HG02571 (cell line): ENCODE measurements at regions not wholly inside any gene's neighbourhood (a gene's known extent, or its start where the extent isn't known, plus 50 kb on each side); places are given as distances from the start of the nearest gene placed in this dataset.
"Not testable (repeated sequence)": the region's sequence is repeated elsewhere in the genome, so short reads cannot be mapped to it uniquely, and the experiment has no call there.

Experiments
- ATAC-seq: cut with Tn5 transposase; IDR thresholded peaks from one replicate; pipeline ENCODE4 v1.9.1; 2021; ENCODE audit warnings: mild to moderate bottlenecking, moderate library complexity; ENCODE audit not compliant: unreplicated experiment

DNA sequence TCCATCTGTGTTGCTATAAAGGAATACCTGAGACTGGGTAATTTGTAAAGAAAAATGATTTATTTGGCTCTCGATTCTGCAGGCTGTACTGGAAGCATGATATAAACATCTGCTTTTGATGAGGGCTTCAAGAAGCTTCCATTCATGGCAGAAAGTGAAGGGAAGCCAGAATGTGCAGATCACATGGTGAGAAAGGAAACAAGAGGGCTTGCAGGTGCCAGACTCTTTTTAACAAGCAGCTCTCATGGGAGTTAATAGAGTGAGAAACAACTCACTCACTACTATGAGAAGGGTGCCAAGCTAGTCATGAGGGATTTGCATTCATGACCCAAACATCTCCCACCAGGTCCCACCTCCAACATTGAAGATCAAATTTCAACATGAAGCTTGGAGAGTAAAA, 247.2 kb downstream of the ZIC4 start:
- no peak for ATAC-seq

DNA sequence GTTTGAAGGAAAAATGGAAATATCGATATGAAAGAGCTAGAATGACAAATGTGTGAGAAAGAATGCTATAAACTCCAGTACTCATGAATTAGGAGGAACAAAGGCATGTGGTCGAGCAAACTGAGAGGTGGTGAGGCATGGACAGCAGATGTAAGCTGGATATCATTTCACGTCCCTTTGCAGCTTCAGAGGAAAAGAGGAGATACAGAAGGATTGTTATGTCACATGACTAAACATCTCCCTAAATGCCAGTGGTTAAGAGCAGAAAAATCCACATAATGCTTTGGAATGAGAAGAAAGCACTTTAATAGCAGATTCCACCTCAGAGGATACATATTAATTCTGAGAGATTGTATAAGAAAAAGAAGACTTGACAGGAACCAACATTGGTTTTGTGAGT, 248.7 kb downstream of the ZIC4 start:
- ATAC-seq = no peak

DNA sequence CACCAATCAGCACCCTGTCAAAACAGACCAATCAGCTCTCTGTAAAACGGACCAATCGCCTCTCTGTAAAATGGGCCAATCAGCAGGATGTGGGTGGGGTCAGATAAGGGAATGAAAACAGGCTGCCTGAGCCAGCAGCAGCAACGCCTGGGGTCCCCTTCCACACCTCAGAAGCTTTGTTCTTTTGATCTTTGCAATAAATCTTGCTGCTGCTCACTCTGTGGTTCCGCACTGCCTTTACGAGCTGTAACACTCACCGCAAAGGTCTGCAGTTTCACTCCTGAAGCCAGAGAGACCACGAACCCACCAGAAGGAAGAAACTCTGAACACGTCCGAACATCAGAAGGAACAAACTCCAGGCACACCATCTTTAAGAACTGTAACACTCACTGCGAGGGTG, 251.4 kb downstream of the ZIC4 start:
- ATAC-seq = not testable (repeated sequence)

DNA sequence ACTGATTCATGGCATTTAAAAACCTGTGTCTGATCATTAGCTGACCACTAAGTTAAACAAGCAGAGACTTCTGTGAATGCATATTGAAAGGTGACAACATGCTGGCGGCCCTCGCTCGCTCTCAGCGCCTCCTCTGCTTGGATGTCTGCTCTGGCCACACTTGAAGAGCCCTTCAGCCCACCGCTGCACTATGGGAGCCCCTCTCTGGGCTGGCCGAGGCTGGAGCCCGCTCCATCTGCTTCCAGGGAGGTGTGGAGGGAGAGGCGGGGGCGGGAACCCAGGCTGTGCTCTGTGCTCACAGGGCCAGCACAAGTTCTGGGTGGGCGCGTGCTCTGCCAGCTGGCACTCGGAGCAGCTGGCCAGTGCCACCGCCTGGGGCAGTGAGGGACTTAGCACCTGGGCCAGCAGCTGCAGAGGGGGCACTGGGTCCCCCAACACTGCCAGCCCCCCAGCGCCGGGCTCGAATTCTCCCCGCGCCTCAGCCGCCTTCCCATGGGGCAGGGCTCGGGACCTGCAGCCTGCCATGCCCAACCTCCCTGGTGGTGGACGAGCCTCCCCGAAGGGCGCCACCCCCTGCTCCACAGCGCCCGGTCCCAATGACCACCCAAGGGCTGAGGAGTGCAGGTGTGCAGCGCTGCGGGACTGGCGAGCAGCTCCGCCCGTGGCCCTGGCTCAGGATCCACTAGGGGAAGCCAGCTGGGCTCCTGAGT, 252.4 kb downstream of the ZIC4 start:
- ATAC-seq = no peak

DNA sequence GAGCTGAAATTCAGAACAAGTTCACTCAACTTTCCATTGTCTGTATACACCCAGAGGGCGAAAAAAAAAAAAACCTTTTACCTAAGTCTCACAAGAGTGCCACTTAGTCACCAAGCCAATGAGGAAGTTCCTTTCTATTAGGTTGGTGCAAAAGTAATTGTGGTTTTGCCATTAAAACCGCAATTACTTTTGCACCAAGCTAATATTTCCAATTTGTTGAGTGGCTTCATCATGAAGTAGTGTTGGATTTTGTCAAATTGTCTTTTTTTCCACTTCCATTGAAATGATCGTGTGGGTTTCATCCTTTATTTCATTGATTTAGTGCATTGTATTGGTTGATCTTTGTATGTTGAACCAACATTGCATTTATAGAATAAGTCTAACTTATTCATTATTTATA, 253.9 kb downstream of the ZIC4 start:
- no peak for ATAC-seq

DNA sequence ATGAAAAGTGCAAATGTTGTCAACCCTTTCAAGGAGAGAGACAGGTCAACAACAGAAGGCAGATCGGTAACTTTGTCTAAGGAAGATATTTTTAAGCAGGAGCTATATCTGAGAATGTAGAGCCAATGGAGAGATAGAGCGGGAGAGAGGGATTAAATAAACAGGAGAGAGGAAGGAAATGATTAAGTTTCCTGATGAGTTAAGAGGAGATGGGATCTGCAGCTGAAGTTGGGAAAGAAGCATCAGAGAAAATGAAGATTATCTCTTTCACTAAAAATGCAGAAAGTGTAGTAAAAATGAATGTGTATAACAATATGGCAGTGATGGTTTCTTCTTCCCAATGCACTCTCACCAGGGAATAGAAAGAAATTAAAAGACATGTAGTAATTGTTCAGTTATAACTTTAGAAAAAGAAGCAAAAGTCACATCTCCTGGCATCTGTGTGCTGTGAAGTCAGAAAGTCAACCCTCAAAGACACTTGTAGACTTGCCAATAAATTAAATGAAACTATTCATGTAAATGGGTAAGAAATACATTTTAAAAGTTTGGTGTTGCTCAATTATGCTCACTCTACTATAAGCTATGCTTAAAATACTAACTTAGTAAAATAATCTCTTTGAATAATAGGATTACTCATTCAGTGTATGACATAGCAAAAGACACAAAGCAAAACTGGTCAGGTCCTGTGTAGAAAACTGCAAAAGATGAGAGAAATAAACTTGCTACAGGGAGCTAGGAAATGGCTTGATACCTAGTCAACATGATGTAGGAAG, 264.6 kb downstream of the ZIC4 start:
- ATAC-seq = no peak

DNA sequence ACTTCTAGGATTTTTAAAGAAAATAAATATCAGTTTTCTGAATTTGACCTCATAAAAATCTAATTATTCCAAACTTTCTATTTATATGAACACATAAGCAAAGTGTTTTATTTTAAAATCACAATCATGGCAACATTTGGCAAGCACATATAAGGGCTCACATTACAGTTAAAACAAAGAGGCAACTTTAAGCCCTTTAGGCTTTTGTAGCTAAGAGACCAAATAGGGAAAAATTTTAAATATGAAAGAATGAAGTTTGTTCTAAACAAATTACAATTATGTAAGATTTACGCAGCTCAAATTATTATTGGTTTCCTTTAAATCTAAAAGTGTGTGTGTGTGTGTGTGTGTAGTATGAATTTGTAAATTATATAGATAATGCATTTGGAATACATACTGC, 267.0 kb downstream of the ZIC4 start:
- ATAC-seq = no peak

DNA sequence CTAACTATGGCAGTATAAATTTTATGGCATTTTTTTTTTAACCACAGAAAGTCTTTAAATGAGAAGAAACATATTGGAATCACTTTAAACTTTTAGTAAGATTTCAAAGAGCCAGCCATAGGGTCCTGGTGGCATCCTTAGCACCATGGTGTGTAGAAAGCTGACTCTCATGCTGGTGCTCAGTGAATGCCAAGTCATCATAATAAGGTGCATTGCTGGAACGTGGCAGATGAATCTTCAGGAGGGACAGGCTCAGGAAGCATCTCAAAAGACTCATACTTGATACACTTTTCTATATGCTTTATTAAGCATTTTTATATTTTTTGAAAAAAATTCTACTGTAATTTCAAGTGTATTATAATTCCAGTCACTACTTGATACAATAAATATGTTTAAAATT, 274.2 kb downstream of the ZIC4 start:
- ATAC-seq = no peak

DNA sequence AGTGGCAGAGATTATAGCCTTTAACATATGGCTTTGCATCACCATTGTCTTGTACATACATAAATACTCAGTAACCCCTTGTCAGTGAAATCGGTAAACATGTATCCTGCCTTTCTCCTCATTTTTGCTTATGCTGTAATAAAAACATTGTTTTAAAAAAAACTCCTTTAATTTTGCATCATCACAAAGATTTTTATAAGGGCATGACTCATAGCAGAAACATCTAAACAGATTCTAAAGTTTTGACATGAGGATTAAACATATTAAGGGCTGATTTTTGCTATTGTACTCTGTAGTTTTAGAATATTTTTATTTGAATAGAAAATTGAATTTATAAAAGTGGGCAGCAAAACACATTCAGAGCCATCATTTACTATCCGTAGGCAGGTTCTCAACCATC, 275.9 kb downstream of the ZIC4 start:
- no peak for ATAC-seq

DNA sequence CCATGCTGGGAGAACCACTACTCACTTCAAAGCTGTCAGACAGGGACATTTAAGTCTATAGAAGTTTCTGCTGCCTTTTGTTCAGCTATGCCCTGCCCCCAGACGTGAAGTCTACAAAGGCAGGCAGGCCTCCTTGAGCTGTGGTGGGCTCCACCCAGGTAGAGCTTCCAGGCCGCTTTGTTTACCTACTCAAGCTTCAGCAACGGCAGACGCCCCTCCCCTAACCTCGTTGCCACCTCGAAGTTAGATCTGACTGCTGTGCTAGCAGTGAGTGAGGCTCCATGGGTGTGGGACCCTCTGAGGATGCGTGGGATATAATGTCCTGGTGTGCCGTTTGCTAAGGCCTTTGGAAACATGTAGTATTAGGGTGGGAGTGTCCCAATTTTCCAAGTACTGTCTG, 276.7 kb downstream of the ZIC4 start:
- no peak for ATAC-seq

DNA sequence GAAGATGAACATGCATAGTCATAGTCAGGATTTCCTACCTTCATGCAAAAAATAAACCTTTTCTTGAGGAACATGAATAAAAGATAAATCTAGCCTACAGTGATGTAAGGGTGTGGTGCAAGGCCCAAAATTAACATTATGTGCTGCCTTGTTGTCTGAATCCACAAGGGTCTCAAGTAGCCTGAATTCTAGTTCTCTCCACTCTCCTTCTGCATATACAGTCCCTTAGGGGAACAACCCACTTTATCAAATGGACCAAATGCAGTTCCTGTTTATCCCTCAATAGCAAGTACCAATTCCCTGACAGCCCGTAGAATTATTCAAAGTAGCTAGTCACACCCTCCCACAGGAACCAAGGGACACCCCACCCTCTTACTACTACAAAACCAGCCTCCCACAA, 284.0 kb downstream of the ZIC4 start:
- ATAC-seq = no peak

DNA sequence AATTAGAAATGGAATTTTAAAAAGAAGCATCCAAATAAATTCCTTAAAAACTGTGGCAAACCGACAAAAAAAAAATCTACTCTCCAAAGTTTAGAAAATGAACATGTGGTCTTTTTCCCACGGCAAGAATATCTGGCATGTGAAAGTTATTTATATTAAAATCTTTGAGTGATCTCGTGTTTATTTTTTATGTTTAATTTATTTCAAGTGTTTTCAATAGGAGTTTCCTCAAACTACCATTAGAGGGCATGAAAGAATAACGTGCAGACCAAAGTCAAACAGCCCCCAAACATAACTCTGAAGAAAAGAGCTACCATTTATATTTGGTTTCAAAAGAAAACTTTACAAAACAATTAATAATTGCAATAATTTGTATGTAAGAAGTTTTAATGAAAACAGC, 286.4 kb downstream of the ZIC4 start:
- ATAC-seq = no peak

DNA sequence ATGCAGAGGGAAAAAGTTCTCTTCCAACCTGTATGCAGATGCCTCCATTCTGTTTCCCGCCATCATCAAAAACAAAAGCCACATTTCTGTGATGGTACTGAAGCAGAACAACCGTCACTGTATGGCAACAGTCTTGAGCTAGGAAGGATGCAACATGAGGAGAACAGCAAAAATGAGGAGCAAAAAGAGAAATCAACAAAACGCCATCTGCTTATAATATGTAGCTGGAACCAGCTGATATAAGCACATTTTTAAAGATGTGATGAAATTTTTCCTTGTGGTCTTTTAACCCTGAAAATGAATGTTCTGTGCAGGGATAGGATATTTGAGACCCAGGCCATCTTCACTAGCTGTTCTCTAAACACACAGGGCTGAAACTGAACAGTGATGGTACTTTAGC, 287.0 kb downstream of the ZIC4 start:
- no peak for ATAC-seq

DNA sequence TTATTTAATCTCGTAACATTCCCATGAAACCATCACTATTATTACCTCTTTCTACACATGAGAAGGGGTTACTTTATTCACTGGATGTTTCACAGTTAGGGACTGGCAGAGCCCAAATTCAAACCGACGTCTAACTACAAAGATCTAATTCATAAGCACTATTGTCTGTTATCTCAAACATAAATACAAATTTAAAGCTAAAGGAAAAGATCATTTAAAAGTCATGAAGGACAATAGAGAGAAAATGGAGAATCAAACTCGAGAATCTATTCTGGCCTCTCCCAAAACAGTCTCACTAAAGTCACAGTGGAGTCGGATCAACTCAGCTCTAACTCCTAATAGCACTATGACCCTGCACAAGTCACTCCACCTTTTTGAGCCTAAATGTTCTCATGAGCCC, 287.7 kb downstream of the ZIC4 start:
- ATAC-seq = no peak

DNA sequence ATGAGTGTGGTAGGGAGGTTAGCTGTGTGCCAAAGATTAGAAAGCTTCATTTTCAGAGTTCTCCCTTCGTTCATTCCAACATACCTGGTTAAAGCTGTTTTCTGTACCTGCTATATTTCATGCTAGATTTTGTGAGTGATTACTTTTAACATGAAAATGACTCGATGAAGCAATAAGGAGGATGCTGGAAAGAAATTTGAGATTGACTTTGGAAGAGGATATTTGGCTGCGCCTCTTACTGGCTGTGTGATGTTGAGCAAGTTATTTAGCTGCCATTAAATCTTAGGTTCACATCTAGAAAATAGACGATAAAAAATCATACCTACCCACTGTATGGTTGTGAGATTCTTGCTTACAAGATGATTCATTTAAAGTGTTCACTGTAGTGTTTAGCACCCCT, 288.7 kb downstream of the ZIC4 start:
- no peak for ATAC-seq

DNA sequence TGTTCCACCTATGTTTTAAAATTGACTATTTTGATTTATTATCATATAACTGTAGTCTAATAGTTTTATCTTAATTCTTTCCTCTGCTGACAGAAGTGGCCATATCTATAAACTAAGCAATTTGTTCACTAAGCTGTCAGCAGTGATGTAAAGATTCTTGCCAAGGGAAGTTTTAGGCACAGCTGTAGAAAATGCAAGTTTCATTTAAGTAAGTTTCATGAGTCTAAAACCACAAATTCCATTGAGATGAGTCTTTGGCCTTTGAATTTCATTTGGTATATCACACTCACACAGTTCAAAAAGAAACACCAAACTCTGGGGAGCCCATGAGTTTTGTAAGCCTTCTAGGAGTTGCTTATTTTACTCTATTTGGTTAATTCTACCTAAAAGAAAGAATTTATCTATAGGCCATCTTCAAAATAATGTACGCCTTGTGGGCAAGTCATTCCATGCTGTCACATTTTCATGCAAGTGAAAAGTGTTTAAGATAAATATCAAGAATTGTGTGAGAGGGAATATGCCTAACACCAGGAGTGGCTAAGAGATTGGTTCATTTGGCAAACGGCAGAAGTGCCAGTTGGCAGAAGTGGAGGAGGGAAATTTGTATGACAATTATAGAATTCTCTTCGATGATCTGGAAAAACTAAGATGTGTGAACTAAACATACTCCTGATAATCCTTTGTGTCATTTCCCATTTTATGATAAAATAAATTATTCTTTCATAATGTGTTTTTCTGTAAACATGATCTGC, 292.9 kb downstream of the ZIC4 start:
- ATAC-seq = no peak

DNA sequence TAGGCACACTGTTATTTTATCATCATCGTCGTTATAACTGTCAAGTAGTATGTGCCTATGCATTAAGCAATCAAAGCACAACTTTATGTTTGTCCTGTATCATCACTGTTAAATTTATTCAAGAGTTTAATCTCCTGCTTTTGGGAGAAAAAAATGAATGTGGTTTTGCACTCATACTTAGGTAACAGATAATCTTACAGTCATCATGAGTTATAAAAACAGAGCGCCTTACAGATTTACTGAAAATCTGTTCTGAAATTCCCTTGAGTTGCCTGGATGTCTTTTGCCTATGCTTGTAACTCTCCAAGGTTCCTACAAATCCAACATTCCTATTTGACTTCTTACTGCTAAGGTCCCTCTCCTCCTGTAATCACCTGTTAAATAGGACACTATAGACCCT, 307.3 kb downstream of the ZIC4 start:
- no peak for ATAC-seq

DNA sequence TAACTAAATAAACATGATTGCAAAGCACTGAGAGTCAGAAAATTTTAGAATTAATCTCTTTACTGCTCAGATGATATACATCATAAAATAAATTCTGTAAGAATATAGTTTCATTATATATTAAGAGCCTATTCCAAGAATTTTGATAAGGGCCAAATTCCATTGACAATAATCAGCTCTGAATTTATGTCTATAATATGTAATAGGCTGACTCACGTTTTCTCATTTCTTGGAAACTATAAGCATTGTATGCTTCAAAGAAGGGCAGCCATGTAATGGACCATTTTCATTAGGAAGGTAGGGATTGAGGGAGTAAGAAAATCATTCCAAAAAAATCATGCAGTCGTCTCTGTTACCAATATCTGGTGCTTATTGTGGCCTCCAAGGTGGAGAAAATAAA, 315.9 kb downstream of the ZIC4 start:
- no peak for ATAC-seq

DNA sequence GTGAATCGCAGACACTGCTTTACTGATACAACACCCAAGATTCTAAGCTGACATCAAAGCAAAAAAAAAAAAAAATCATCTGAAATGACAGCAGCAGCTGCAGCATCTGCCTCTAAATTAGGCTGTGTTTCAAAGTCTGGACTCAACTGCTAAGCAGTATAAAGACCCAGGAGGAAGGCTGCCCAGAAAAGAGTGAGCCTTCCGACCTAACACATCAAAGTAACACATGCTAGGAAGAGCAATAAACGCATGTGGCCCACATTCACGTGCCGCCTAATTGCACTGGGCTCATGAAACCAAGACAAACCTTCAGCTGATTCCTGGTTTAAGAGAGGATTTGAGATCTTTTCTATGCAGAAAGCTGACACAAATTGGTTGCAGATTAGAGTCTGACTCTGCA, 317.1 kb downstream of the ZIC4 start:
- ATAC-seq = no peak

DNA sequence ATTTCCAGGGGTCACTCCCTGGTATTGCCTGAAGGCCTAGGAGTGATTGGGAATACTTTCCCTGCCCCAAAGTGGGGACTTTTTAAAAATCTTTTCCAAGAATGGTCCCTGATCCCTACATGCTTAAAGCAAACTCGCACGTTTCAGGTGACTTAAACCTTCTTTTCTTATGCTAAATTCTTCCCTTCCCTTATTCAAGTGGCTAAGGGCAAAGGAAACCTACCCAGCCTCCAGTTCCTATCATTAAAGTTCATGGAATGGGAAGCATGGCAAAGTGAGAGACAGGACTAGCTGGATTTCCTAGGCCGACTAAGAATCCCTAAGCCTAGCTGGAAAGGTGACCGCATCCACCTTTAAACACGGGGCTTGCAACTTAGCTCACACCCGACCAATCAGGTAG, 346.8 kb downstream of the ZIC4 start:
- ATAC-seq = not testable (repeated sequence)

DNA sequence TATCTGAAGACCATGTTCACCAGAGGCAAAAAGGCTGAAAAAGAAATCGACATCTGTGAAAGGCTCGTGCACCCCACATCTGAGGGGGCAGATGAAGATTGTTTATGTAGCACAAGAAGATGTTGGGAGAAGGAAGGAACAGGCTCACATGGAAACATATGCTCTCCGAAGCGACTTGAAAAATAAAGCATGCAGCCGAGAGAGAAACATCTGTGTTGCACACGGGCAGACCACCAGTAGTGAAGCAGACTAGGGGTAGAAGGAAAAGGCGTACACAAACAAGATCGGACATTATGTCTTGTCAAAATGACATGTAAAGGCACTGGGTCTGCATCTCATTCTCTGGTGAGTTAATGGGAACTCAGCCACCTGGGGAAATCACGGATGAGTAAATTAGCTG, 356.5 kb downstream of the ZIC4 start:
- ATAC-seq = no peak

DNA sequence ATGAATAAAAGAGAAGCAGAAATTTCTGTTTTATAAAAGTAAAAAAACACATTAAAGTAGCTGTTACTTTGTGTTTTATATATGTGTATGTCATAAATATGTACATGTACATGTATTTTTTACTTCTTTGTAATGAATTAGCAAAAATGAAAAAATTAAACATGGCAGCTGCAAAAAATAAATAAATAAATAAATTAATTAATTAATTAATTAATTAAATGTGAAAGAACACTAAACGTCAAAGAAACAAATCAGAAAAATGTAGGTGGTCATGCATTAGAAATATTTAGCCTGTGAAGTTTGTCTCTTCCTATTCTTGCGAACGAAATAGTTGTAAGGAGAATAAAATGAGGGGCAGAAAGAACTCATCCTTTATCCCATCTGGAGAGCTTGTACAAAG, 357.0 kb downstream of the ZIC4 start:
- no peak for ATAC-seq
